ENCODE measurements at regions not wholly inside any gene's neighbourhood (a gene's known extent, or its start where the extent isn't known, plus 50 kb on each side); places are given as distances from the start of the nearest gene placed in this dataset.

- TF ChIP-seq SP1 (IDR thresholded peaks at IDR 0.05; ENCODE audit: low read depth) (no peak), YY1 (IDR thresholded peaks at IDR 0.05; ENCODE audit: extremely low read depth, insufficient replicate concordance, low read depth, low read length) (no peak), CTCF (IDR thresholded peaks at IDR 0.05 in 2 of 3, conservative IDR thresholded peaks at IDR 0.05 in 1 of 3; ENCODE audit: borderline replicate concordance in 1 of 3, insufficient read depth in 1 of 3, low read depth in 2 of 3, low read length in 2 of 3) (no peak)
These were observed 146.9 kb upstream of the POU3F3 start for GRCh38 chr2:104707056-104707455.
